Neuron (in vitro differentiated cells): ENCODE measurements at regions not wholly inside any gene's neighbourhood (a gene's known extent, or its start where the extent isn't known, plus 50 kb on each side); places are given as distances from the start of the nearest gene placed in this dataset.
"Not testable (repeated sequence)": the region's sequence is repeated elsewhere in the genome, so short reads cannot be mapped to it uniquely, and the experiment has no call there.

ENCODE experiments used
- H2AFZ ChIP-seq: one replicate; pipeline ENCODE4 v1.6.1; 2013; ENCODE audit warnings: low read depth, mild to moderate bottlenecking, inconsistent platforms, low read length, moderate library complexity
- H3K27me3 ChIP-seq: one replicate; pipeline ENCODE4 v1.6.1; 2013; ENCODE audit warnings: low read length; ENCODE audit not compliant: insufficient read depth
- H3K36me3 ChIP-seq: one replicate; pipeline ENCODE4 v1.6.1; 2013; ENCODE audit warnings: low read length; ENCODE audit not compliant: insufficient read depth
- H3K4me1 ChIP-seq: one replicate; pipeline ENCODE4 v1.6.1; 2013; ENCODE audit warnings: low read length; ENCODE audit not compliant: insufficient read depth
- H3K4me3 ChIP-seq: 2 replicates; pipeline ENCODE4 v1.5.1; 2013; ENCODE audit warnings: mild to moderate bottlenecking, low read length, moderate library complexity
- H3K9me3 ChIP-seq: one replicate; pipeline ENCODE4 v1.6.1; 2013; ENCODE audit warnings: low read length

DNA sequence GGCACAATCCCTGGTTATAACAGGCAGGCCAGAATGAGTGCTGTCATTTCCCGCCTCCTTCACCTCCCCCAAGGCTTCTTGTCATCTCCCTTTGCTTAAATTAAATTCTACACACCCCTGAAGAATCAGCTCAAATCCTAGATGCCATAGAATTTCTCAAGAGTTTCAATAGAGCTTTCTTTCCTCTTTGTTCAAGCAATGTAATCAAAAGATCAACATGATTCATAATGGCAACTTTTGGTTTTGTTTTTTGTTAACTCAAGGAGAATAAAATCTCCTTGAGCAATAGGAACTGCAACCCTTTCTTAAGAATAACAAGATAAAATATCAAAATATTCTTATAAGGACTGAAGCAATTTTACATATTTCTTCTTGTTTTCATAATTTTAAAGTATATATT lies 180.8 kb upstream of the CDK1 start:
- H3K9me3 ChIP-seq, result no peaks in the 10 kb centered on the region
- H3K36me3 ChIP-seq, result no peaks in the 10 kb centered on the region
- H3K4me1 ChIP-seq, result peaks cover 28% of the 10 kb centered on the region
- H3K4me3 ChIP-seq, result no peak overlapping the region
- H3K27me3 ChIP-seq, result no peaks in the 10 kb centered on the region
- H2AFZ ChIP-seq, result no peak overlapping the region

DNA sequence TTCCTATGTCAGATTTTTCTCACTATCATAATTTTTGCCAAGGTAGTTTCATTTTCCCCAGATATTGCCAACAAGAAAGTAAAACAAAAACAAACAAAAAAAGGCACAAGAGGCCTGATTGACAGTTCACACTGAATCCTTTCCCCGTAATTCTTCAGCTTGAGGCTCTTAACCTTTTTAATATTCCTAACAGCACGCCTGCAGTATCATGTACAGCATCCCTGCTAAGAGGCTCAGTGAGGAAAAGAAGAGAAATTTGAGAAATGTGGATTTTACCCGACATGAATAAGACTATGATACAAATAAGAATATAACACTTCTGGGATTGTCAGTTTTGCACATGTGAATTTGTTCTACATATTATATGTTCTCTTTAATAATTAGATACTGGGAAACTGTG lies 182.4 kb upstream of the CDK1 start:
- Histone ChIP-seq H3K9me3 (no peaks in the 10 kb centered on the region), H2AFZ (peak overlapping the region; percentile 41), H3K4me3 (no peak overlapping the region), H3K4me1 (peaks cover 28% of the 10 kb centered on the region), H3K36me3 (no peaks in the 10 kb centered on the region), H3K27me3 (no peaks in the 10 kb centered on the region)

DNA sequence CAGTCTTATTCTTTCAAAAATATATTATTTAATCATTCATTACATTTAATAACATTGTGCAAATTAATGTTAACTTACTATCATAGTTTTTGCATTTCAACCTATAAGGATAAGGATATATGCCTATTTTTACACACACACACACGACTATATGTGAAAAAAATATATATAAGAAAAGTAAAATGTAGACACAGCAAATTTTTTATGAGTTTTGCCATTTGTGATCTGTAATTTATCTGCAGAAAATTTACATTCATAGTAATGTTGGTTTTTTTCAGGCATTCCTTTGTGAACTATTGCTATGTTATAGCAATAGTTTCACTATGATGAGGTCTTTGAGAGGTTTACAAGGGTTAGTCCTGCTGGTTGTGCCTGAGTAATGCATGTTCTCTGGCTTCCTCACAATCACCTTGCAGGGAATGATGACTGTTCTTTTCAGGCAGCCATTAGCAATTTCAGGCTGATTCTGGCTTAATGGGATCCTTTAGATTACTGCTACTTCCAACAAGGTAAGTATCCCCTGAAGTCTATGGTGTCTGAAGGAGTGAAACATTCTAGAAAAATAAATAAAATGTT lies 183.7 kb upstream of the CDK1 start:
- no peak overlapping the region for H3K4me3 ChIP-seq
- peaks cover 25% of the 10 kb centered on the region for H3K4me1 ChIP-seq
- no peaks in the 10 kb centered on the region for H3K9me3 ChIP-seq
- H3K36me3 ChIP-seq, result no peaks in the 10 kb centered on the region
- no peak overlapping the region for H2AFZ ChIP-seq
- H3K27me3 ChIP-seq, result no peaks in the 10 kb centered on the region

DNA sequence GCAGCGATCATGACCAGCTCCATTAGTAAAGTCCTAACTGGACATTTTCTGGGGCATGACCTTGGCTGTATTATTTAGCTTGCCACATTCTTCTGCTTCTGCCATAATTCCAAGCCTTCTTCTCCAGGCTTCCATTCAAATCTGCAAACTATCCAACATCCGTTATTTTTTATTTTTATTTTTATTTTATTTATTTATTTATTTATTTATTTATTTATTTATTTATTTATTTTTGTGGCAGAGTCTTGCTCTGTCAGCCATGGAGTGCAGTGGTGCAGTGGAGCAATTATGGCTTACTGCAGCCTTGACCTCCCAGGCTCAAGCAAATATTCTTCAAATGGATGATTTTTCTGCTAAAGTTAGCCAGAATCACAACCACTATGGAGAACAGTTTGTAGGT lies 187.2 kb upstream of the CDK1 start:
- Histone ChIP-seq H3K4me1 (peaks cover 11% of the 10 kb centered on the region), H3K27me3 (no peaks in the 10 kb centered on the region), H3K36me3 (no peaks in the 10 kb centered on the region), H3K4me3 (no peak overlapping the region), H2AFZ (no peak overlapping the region), H3K9me3 (no peaks in the 10 kb centered on the region)

DNA sequence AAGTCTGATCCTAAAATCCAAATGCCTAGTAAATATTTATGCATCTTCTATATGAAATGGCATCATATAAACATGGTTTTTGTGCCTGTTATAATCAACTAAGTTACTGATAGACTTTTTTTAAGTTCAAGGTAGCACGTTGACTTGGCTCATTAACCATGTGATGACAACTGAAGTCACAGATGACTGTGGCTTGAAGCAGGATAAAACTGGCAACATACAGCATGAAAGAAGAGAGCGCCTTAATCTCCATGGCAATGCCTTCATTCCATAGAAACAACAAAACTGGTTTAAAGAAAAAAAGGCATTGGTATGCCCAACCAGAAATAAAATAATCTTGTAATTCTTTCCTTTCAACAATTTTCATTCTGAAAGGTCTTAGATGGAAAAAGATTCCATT lies 188.9 kb upstream of the CDK1 start:
- no peak overlapping the region for H3K4me3 ChIP-seq
- H3K36me3 ChIP-seq, result no peaks in the 10 kb centered on the region
- no peak overlapping the region for H2AFZ ChIP-seq
- H3K4me1 ChIP-seq, result no peaks in the 10 kb centered on the region
- no peaks in the 10 kb centered on the region for H3K9me3 ChIP-seq
- H3K27me3 ChIP-seq, result no peaks in the 10 kb centered on the region

DNA sequence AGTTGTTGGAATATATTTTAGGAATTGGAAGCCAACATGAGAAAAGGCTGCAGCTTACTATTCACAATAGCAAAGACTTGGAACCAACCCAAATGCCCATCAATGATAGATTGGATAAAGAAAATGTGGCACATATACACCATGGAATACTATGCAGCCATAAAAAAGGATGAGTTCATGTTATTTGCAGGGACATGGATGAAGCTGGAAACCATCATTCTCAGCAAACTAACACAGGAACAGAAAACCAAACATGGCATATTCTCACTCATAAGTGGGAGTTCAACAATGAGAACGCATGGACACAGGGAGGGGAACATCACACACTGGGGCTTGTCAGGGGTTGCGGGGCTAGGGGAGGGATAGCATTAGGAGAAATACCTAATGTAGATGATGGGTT lies 192.1 kb upstream of the ANK3 start:
- H3K36me3 ChIP-seq, H3K9me3 ChIP-seq, H3K4me3 ChIP-seq, H2AFZ ChIP-seq, H3K4me1 ChIP-seq, H3K27me3 ChIP-seq: not testable (repeated sequence)

DNA sequence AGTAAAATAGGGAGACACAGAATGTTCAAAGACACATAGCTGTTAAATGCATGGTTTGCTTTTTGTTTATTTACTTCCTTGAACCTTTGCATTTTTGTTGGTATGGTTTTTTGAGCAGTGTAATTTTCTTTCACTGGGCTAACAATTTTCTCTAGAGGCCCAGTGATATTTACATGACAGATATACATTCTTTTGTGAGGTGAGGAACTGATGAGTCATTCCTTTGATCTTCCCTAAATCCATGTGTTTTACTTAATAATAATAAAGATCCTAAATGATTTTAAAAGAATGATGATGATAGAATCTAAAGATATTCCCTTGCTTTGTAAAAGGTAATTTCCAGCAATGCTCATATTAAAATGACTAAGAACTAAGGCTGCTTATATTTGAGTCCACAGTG lies 188.5 kb upstream of the ANK3 start:
- Histone ChIP-seq H3K4me1 (peaks cover 8% of the 10 kb centered on the region), H3K4me3 (no peak overlapping the region), H2AFZ (no peak overlapping the region), H3K9me3 (peaks cover 2% of the 10 kb centered on the region), H3K27me3 (no peaks in the 10 kb centered on the region), H3K36me3 (no peaks in the 10 kb centered on the region)

DNA sequence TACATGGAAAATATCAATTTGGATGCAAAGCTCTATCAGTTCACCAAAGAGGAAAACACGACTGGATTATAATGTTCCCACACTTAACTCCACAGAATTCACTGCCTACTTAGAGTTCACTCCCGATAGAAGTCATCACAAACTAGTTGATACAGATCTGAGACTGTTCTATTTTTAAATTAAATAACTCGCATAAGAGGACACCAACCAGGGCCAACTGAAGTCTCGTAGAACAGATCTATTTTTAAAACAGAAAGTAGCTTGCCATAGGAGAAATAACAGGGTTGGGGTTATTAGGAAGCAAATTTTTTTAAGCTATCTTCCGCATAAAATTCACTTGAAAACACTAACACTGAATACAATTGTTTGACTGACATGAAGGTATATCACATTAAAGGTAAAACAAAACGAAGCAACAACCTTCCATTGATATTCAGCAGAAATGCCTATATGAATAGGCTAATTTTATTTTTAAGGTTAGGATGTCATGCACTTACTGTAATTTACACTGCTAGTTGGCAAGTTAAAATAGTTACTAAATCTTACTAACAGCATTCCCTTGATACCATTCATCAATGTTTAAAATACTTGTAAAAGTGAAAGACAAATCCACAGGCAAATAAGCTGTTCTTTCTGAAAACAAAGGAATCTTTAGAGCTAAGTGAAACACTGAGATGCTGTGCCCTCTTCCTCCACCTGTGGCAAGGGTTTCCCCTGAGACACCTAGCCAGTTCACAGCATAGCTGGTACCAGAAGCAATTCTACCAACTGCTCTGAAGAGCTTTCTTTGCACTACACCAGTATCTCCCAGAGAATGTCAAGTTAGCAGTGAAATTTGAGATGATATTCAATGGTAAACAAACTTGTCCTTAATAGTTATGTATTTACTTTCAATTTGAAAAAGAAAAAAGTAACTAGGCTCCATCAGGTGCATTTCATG lies 186.7 kb upstream of the ANK3 start:
- peaks cover 15% of the 10 kb centered on the region for H3K4me1 ChIP-seq
- peaks cover 2% of the 10 kb centered on the region for H3K9me3 ChIP-seq
- H3K36me3 ChIP-seq, result no peaks in the 10 kb centered on the region
- no peak overlapping the region for H3K4me3 ChIP-seq
- no peak overlapping the region for H2AFZ ChIP-seq
- no peaks in the 10 kb centered on the region for H3K27me3 ChIP-seq

DNA sequence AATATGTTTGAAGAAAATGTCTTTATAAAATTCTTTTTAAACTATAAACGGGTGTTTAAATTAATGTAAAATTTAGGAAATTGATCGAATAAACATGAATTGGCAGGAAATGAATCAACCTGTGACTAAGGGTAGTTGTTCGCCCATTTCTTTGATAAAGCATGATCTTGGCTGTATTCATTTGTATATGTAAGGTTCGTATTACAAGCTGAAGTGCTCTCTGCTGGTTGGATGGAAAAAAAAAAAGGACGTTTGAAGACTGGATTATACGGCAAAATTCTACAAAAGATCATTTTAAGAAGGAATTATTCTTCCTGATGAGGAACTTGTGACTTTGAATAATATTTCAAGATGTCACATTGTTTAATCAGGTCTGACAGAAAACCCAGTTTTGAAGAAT lies 185.4 kb upstream of the ANK3 start:
- Histone ChIP-seq H3K27me3 (no peaks in the 10 kb centered on the region), H3K36me3 (no peaks in the 10 kb centered on the region), H2AFZ (no peak overlapping the region), H3K4me3 (no peak overlapping the region), H3K4me1 (peaks cover 26% of the 10 kb centered on the region), H3K9me3 (peaks cover 2% of the 10 kb centered on the region)

DNA sequence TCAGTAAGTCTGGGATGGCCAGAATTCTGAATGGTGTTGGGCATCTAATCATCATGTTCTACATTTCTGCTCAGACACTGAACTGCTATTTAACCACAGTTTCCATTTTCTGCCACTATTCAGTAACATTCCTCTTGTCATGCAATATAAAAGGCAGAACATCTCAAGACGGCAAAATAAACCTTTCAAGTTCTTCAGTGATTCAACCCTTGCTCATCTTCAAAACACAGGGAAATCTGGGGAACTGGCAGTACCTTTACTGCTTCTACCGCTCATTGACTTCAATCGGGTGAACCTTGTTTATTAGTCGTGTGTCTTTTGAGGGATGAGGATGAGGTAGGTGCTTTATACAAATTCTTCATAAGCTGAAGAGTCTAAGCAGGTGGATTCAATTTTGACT lies 184.7 kb upstream of the ANK3 start:
- Histone ChIP-seq H3K9me3 (peaks cover 2% of the 10 kb centered on the region), H2AFZ (no peak overlapping the region), H3K4me1 (peaks cover 27% of the 10 kb centered on the region)

DNA sequence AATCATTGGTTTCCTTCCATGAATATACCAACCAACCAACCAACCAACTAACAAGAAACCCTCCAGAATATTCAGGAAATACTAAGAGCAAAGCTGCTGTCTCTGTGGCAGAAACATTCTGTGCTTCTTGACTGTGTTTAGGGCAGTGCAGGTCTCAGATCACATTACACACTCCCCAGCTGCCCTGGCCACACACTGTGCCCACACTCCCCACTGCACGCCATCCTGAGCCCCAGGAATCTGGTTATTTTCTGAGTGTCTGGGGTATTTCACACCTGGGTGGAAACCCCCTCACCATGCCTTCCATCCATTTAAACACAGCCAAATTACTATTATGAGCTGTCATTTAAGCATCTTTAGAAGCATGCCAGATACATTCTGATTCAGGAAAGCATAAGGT lies 183.7 kb upstream of the ANK3 start:
- H3K36me3 ChIP-seq, result no peaks in the 10 kb centered on the region
- peak overlapping the region; percentile 77 for H3K4me3 ChIP-seq
- H3K4me1 ChIP-seq, result peaks cover 26% of the 10 kb centered on the region
- H2AFZ ChIP-seq, result no peak overlapping the region
- peaks cover 2% of the 10 kb centered on the region for H3K9me3 ChIP-seq
- H3K27me3 ChIP-seq, result no peaks in the 10 kb centered on the region

More for the DNA sequence above, 184.7 kb upstream of the ANK3 start:
- Histone ChIP-seq H3K36me3 (no peaks in the 10 kb centered on the region), H3K27me3 (no peaks in the 10 kb centered on the region), H3K4me3 (no peak overlapping the region)

DNA sequence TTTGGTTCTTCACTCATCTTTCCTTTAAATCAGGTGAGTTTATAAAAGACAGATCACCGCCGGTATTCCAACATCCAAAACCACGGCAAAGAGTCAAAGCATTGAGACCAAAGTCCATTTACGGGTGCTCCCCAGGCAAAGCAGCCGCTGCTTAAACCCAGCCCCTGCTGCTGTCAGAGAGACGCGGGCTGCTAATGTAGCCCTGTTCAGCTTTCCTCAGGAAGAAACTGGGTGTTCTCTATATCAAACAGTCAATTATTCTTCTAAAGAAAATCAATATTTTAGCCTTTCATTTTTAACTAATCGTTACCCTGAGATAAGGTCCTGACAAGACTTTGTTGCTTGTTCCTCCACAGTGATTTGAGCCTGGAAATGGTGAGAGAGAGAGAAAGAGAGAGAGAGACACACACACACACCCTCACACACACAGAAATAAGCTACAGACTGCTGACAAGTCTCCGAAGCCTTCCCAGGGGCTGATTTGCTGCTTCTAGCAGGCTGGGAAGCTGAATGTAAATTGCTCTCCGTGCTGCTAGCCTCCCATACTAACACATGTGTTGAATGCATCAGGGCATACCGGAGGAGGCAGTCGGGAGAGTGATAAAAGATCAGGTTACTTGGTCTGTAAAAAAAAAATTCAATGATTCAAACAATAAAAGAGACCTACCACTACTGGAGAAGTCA lies 183.0 kb upstream of the ANK3 start:
- Histone ChIP-seq H3K4me3 (peak overlapping the region; percentile 77), H2AFZ (peak overlapping the region; percentile 90), H3K9me3 (peaks cover 2% of the 10 kb centered on the region), H3K4me1 (peaks cover 25% of the 10 kb centered on the region), H3K27me3 (no peaks in the 10 kb centered on the region), H3K36me3 (no peaks in the 10 kb centered on the region)

DNA sequence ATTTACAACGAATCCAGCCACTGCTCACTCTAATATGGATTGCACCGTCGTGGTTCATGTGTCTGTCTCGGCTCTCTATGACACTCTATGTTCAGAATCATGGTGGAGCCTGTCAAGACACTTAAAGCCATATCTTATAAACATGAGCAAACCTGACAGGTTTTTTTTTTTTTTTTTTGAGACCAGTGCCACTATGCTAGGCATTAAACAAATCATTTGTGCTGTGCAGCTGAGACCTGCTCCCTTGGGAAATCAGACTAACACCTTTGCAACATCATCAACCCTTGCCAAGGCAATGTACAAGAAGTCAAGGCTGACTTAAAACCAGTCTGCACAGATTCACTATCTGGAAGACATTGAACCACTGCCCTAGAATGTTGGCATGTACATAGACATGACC lies 181.2 kb upstream of the ANK3 start:
- peak overlapping the region; percentile 77 for H3K4me3 ChIP-seq
- H2AFZ ChIP-seq, result no peak overlapping the region
- H3K9me3 ChIP-seq, result peaks cover 1% of the 10 kb centered on the region
- H3K4me1 ChIP-seq, result peaks cover 25% of the 10 kb centered on the region
- H3K36me3 ChIP-seq, result no peaks in the 10 kb centered on the region
- H3K27me3 ChIP-seq, result no peaks in the 10 kb centered on the region
